GM12892 (cell line): ENCODE measurements at regions not wholly inside any gene's neighbourhood (a gene's known extent, or its start where the extent isn't known, plus 50 kb on each side); places are given as distances from the start of the nearest gene placed in this dataset.

Source experiments
- POLR2A ChIP-seq: IDR thresholded peaks from 2 replicates; pipeline ENCODE4 v1.6.1; 2011; ENCODE audit warnings: low read depth, low read length, control low read depth
- POLR2AphosphoS5 ChIP-seq: IDR thresholded peaks from 2 replicates; pipeline ENCODE4 v1.6.1; 2011; ENCODE audit warnings: low read depth, low read length, control low read depth
- TAF1 ChIP-seq: IDR thresholded peaks from 2 replicates; pipeline ENCODE4 v1.6.1; 2011; ENCODE audit warnings: low read depth, mild to moderate bottlenecking, control low read depth, low read length, borderline replicate concordance

- TF ChIP-seq POLR2AphosphoS5 (no peak), POLR2A (no peak), TAF1 (no peak)
Observed at GRCh38 chr2:13030606-13031005, 313.9 kb downstream of the TRIB2 start.
